ENCODE measurements at regions not wholly inside any gene's neighbourhood (a gene's known extent, or its start where the extent isn't known, plus 50 kb on each side); places are given as distances from the start of the nearest gene placed in this dataset.

DNA sequence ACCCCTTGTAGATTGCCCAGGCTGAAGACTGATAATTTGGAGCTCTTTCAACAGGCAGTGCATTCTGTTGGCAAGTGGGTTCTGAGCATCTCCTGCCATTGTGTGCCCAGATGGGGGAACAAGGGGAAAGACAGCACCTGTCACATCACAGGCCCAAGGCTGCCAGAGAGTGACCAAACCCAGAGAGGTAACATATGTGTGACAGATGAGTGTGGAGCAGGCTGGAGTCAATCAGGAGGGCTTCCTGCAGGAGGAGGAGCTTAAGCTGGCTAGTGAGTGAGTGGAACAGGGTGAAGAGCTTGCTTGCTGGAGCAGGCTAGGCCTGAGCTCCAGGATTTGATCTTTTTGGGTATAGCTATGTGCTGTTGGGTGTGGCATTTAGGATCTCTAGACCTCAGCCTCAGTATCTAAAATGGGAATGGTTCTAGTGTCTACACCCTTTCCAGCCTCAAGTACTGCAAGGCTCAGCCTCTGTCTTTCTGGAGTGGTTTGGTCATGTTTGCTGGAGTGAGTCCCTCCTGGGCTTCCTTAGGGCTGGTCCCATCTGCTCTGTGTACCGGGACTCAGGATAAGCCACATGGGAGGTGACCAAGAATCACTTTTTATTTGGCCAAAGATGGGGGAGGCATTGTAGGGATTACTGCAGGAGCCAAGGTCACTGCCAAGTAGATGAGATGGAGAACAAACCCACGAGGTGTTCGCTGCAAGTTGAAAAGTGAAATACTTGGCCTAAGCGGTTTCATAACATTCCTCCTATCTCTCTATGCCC lies 152.4 kb upstream of the TSHZ3 start:
- no peak for DNase-seq (ENCODE audit: low spot score)

DNA sequence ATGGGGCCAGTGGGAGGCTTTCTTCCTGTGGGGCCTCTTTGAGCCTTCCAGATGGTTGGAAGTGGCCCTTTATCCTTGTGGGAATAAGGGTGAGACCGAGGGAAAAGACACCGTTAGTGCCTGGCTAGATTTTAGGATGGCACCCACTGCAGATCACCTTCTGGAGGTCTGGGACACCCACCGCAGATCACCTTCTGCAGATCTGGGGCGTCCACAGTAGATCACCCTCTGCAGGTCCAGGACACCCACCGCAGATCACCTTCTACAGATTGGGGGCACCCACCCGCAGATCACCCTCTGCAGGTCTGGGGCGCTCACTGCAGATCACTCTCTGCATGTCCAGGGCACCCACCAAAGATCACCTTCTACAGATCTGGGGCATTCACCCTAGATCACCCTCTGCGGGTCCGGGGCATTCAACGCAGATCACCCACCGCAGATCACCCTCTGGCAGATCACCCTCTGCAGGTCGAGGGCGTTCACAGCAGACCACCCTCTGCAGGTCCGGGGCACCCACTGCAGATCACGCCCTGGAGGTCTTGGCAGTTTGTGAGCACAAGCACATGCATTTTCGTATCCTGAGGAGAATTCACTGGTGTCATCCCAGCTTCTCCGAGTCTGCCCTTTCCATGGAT lies 153.4 kb upstream of the TSHZ3 start:
- DNase-seq (ENCODE audit: low spot score): no peak

DNA sequence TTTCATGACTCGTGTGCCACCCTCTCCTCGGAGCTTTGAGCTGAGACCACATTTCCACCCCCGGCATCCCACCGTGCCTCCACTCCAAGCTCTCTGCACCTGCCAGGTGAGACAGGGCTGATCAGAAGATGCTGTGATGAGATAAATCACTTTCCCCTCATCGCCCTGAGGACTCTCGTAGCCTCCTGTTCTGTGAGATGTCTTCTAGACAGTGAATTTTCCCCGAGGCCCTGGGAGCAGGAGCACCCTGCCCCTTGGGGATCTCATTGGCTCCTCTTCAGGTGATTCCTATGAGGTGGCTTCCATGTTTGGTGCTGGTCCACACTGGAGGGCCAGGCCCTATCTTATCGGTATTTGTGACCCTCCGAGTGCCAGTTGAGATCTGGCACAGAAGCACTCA lies 154.0 kb upstream of the TSHZ3 start:
- DNase-seq (ENCODE audit: low spot score): no peak

DNA sequence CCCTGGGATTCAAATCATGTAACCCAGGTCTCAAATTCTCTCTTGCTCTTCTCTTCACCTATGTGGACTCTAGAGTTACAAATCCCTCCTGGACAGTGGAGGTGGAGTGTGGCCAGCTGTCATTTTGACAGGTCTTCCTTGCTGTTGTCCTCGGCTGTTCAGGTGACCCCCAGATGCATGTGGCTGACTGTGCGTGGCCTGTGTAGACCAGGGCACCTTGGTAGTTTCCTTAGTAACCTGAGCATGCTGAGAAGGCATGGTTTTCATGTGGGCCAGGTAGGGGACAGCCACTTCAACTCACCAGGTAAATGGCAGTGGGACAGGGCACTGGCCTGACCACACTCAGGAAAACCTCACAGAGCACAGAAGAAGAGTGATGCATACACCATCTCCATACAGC lies 155.0 kb upstream of the TSHZ3 start:
- DNase-seq (ENCODE audit: low spot score): no peak

DNA sequence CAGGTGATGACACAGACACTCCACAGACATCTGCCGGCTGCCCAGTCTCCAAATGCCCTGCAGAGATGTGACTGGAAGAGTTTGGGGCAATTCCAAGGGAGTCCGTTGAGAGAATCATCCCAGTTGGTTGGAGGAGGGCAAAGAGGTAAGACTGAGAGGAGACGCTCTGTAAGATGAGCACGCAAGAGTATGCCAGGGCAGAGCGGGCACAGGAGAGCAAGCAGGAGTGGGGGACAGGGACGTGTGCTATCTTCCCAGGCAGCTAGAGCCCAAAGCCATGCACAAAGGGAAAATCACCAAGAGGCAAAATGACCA lies 156.3 kb upstream of the TSHZ3 start:
- no peak for DNase-seq (ENCODE audit: low spot score)

DNA sequence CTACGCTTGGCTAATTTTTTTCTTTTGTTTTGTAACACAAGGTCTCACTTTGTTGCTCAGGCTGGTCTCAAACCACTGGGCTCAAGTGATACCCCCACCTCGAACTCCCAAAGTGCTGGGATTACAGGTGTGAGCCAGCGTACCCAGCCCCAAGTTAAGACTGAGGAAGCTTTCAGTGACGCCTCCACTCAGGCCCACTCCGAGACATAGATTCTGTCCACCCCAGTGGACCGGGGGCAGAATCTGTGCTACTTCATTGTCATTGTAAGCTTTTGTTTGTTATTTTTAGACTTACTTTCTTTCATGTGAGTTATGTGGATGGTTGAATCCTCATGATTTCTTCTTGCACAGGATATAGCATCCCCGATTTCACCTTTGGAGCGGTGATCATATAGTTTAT lies 156.9 kb upstream of the TSHZ3 start:
- DNase-seq (ENCODE audit: low spot score): no peak

DNA sequence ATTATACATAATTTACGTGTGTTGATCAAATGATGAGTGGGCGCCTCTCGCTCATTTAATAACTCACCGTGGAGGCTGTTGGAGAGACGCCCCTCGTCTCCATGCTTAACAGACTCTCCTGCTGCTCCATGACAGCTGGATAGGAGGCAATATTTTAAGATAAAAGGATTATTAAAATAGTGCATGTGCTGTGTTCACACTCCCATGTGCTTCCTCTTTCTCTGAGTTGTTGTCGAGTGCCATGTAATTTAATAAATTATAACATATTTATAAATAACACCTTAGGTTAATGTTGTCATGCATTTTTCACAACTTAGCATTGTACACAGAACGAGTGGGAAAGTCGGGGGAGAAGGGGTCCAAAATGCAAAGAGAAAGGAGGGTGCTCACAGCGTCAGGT lies 161.4 kb upstream of the TSHZ3 start:
- DNase-seq (ENCODE audit: low spot score): no peak

DNA sequence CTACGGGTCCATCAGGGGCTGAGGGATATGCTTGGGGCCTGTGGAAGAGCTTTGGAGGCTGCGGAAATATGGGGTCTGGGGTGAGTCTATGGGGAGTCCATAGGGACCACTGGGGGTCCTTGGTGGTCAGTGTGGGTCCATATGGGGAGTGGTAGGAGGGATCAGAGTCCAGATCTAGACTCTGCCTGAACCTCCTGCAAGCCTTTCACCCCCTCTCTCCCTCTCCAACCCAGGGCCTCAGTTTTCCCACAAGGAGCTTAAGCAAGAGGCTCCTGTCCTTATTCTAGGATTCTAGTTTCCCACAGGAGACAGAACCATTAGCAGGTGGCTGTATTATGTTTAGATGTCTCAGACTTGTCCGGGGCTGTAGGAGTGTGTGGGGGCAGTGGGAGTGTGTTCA lies 161.9 kb upstream of the TSHZ3 start:
- no peak for DNase-seq (ENCODE audit: low spot score)

DNA sequence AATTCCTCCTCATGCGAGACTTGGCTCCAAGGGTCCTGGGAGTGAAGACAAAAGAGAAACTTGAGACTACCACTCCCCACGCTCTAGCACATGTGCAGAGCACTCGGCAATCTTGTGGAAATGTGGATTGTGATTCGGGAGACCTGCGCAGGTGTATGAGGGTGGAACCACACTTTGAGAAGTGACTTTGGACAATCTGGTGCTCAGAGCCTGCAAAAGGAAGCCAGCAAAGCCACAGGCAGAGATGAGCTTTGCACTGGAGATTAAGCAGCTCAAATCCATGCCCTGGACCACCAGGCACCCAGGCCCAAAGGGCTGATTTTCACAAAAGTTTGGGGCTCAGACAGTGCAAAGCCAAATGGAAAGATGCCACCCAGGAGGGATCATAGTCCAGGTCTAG lies 162.5 kb upstream of the TSHZ3 start:
- no peak for DNase-seq (ENCODE audit: low spot score)

DNA sequence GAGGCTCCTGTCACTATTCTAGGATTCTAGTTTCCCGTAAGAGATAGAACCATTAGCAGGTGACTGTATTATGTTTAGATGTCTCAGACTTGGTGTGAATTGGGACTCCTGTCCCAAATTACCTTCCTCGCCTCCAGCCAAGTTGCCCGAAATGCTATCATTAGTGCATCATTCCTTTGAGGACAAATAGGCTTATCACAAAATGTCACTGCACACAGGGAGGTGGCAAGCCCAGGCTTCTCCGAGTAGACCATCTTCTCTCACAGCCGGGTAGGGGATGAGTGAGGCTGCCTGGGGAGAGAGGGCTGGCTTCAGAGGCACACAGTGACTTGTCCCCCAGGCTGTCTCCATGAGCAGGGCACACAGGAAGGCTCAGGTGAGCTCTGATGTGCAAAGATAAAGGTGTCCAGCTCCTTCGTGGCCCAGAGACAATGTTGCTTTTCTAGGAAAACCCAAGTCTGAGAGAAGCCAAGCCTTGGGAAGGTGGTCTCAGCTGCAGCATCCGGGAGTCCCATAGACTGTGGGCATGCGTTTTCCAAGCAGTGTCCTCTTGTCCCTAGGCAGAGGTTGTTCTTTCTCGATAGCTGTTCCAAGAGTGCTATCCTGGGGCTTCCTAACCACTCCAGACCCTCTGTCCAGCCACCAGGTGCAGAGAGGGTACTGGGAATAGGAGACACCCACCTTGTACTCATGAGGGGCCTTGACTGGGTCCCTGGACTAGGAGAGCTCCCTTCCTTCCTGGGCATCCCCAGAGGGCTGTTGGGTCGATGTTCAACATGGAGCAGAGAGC lies 163.1 kb upstream of the TSHZ3 start:
- no peak for DNase-seq (ENCODE audit: low spot score)

DNA sequence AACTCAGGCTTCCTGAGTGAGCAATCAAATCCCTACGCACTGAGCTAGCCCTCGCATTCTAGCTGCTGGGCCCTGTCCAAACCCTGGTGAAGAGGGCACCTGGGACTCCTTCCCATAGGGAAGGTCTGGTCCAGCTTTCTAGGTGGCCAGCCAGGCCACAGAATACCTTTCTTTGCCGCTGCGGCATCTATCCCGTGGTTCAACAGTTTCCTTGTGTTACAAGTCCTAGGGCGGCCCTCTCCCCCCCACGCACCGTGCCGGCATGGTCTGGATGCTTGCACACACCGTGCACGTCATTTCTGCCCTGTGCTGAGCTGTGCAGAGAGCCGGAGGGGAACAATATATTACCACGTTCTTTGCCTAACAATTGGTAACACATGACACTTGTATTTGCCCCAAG lies 164.6 kb upstream of the TSHZ3 start:
- no peak for DNase-seq (ENCODE audit: low spot score)

DNA sequence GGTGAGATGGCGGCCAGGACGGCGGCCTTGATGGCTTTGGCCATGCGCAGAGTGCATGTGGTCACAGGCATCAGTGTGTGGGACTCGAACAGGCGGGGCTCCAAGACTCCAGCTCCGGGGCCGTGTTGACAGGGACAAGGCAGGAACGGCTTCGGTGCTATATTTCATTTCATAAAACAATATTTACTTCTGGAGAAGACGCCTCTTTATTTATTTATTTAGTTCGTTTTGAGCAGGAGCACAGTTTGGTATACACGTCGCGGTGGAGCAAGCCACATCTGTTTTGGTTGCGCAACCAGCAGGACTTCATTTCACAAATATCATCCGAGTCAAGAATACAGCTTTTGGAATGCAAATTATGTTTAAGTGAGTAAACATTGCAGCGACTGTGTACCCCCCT lies 166.7 kb upstream of the TSHZ3 start:
- DNase-seq (ENCODE audit: low spot score): peak; percentile 39

DNA sequence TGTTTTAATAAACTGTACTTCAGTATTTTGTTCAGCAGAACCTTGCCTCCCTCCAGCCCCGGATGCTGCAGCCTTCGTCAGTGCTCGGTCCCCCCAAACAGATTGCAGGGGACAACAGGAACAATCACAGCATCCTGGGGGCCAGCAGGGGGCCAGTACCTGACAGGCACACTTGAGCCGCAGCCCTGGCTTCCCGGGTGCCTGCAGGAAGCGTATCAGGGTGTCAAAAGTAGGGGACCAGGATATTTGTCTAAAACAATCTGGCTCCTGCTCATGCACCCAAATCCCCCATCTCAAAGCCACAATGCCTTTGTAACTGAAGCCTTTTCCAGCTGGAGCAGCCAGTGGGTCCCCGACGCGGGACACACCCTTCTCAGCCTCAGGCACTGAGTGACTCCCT lies 167.5 kb upstream of the TSHZ3 start:
- no peak for DNase-seq (ENCODE audit: low spot score)

DNA sequence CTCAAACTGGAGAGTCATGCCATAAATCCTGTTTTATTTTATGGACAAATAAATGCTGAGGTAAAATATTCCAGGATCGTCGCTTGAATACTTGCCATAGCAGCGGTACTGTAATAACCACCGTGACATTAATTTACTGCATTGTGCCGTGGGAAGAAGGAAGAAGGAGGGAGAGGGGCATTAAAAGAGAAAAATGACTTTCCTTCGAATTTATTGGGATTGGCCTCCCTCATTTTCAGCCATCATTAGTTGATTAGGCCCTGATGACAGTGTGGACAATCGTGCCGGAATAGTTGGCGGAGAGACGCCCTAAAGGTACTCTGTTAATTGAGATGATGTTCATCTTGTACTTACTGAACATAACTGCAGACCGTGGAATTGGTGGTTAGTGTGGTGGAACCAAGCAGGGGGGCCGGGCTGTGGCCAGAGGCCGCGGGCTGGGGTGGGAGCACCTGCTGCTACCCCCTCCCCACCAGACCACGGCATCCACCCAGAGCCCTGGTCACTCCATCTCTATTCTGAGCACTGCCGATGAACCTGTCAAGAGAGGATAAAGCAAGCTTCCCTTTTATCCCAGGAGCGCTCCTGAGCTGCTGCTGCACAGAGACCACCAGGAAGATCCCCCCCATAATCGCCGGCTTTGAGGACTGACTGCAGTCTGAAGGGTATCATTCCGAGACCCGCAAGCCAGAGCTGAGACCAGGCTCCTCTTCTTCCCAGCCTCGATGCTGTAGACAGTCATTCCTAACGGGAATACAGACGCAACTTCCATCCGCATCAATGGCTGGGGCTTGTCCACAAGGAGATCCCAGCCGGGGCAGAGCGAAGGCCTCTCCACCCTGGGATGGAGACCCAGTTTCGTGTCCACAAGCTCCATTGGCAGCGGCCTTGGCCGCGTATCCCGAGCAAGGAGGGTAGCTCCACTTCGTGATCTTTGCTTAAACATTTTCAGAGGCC lies 168.3 kb upstream of the TSHZ3 start:
- no peak for DNase-seq (ENCODE audit: low spot score)

DNA sequence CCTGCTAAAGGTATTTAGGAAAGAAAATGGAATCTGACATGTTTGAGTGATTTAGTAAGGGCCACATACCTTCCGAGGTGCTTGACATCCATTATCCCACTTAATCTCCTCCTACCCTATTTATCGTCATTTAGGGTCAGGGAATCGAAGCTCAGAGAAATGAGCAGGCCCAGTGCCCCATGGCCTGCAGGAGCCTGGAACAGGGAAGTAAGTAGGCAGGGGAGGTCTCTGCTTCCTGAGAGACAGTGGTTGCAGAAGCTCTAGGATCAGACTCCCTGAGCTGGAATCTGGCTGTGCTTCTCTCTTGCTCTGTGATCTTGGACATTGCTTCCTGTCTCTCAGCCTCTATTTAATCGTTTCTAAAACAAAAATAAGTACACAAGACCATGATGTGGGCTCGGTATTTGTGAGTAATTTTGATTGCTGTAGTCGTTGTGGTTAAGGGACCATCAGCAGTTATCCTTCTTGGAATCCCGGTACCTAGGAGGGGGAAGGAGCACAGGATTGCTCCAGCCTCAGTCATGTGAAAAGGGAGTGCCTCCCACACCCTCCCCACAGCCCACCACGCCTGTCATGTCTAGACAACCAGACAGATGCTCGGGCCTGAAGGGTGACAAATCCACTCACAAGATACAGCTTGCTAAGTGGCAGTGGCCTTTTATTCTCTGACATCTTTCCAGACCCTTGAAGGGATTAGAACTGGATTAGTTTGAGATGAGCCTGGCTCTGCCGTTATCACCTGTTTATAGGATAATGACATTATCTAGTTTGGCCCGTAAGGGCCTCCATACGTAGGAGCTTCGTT lies 169.2 kb upstream of the TSHZ3 start:
- DNase-seq (ENCODE audit: low spot score): peak; percentile 7

DNA sequence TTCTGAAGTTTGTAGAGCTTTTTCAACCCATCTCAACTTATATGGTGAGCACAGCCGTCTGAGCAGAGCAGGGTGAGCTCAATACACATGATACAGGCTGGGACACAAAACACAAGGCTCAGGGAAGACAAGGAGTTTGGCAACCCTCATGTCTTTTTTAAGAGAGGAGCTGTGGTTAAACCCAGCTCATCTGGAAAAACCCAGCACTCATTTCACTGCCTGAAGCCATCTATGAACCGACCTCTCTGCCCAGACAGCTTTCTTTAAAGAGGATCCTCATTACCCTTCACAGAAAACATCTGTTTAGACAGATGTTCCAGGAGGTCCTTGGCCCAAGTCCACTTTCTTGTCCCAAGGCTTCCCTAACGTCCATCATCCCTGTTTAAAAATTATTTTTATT lies 170.0 kb upstream of the TSHZ3 start:
- DNase-seq (ENCODE audit: low spot score): no peak

DNA sequence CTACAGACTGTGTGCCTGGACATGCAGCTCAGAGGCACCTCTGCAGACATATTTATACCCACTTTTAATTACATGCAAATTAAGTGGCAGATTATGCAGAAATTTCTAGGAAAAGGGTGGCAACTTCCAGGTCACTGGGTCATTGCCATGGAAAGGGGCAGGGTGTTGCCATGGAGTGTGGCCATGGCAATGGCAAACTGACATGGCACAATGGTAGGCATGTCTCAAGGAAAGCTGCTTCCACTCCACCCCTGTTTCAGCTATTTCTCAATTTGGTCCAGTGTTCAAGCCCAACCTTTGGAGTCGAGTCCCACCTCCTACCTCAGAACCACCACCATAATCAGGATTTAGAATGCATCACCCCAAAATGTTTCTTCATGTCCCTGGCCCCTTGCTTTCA lies 170.7 kb upstream of the TSHZ3 start:
- no peak for DNase-seq (ENCODE audit: low spot score)

DNA sequence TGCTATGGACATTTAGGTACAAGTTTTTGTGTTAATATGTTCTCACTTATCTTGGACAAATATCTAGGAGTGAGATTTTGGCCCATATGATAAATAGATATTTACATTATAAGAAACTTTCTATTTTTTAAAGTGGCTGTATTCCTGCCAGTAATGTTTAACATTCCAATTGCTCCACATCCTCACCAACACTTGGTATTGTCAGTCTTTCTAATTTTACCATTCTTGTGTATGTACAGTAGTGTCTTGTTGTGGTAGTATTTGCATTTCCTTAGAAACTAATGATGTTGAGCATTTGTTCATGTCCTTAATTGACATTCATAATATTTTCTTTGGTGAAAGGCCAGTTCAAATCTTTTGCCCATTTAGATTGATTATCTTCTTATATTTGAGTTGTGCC lies 171.4 kb upstream of the TSHZ3 start:
- DNase-seq (ENCODE audit: low spot score): no peak

DNA sequence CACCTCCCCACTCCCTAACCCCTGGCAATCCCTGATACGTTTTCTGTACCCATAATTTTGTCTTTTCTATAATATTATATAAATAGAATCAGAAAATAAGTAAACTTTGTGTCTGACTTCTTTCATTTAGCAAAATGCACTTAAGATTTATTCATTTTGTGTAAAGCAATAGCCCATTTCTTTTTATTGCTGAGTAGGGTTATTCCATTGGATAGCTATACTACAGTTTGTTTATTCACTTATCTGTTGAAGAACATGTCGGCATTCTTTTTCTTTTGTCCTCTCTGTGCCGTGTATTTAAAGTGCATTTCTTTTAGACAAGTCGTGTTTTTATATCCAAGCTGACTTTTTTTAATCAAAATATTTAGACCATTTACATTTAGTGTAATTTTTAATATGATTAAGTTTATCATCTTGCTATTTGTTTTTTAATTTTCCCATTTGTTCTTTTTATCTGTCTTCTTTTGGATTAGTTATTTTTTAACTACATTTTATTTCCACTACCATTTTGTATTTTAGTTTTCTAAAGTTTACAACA lies 176.4 kb upstream of the TSHZ3 start:
- DNase-seq (ENCODE audit: low spot score): no peak

DNA sequence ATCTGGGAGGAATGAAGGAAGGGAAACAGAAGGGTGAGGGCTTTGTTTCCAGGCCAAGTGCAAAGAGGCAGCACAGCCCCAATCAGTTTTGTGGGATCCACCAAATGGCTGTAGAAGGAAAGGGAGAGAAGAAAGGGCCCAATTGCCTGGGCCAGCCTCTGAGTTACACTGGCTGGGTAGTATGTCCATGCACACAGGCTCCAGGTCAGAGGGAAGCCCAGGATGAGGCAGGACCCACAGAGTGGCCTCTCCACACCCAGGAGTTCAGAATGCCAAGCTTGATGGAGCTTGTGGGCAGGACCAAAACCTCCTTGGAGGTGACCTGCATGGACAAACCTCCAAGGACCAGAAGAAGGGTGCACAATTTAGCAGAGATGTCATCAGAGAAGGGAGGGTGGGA lies 178.2 kb upstream of the TSHZ3 start:
- no peak for DNase-seq (ENCODE audit: low spot score)

DNA sequence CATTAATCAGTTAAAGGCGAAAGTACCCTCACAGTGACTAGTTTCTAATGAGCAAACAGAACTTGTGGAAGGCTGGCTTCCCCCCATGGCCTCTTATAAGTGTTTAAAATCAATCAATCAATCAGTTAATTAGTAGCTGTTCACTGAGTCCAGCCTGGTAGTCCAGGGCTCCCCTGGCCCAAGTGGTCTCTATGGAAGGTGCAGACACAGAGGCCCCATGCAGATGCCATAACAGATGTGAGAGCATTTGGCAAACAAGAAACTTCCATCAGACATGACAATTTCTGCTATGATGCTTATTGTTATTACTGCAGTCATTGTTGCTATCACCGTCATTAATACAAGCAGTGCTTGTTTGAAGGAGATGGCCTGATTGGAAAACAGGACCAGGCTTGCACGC lies 179.0 kb upstream of the TSHZ3 start:
- no peak for DNase-seq (ENCODE audit: low spot score)

Measured in mucosa of gallbladder (tissue), 1 donor.